ENCODE measurements at regions not wholly inside any gene's neighbourhood (a gene's known extent, or its start where the extent isn't known, plus 50 kb on each side); places are given as distances from the start of the nearest gene placed in this dataset.

- TF ChIP-seq POLR2A (IDR thresholded peaks at IDR 0.05) (no peak), CTCF (IDR thresholded peaks at IDR 0.05) (no peak)
Observed at GRCh38 chr13:73222627-73223305, 164.0 kb downstream of the KLF5 start.
